Smooth muscle cell (in vitro differentiated cells): ENCODE measurements at regions not wholly inside any gene's neighbourhood (a gene's known extent, or its start where the extent isn't known, plus 50 kb on each side); places are given as distances from the start of the nearest gene placed in this dataset.

Experiments used
- DNase-seq: peaks from one replicate; lab custom pipeline; 2025; ENCODE audit not compliant: unreplicated experiment; lab: John Stamatoyannopoulos, UW
- H2AFZ ChIP-seq: fragments of 200-600 bp; sonication (generic); 2 replicates; pipeline ENCODE4 v1.6.0; 2016; ENCODE audit warnings: antibody characterized with exemption, low read depth, mild to moderate bottlenecking
- H3F3A ChIP-seq: fragments of 200-600 bp; sonication (generic); 2 replicates; pipeline ENCODE4 v1.6.0; 2017; ENCODE audit warnings: antibody characterized with exemption, low read depth
- H3K27ac ChIP-seq: fragments of 200-600 bp; sonication (generic); 2 replicates; pipeline ENCODE4 v1.5.1; 2016; ENCODE audit warnings: low read depth, mild to moderate bottlenecking
- H3K27me3 ChIP-seq: fragments of 200-600 bp; sonication (generic); 2 replicates; pipeline ENCODE4 v1.6.1; 2016; ENCODE audit warnings: low read depth, mild to moderate bottlenecking
- H3K36me3 ChIP-seq: fragments of 200-600 bp; sonication (generic); 2 replicates; pipeline ENCODE4 v1.5.1; 2016; ENCODE audit warnings: low read depth
- H3K4me1 ChIP-seq: fragments of 200-600 bp; sonication (generic); 2 replicates; pipeline ENCODE4 v1.5.1; 2016; ENCODE audit warnings: low read depth
- H3K4me2 ChIP-seq: fragments of 200-600 bp; sonication (generic); 2 replicates; pipeline ENCODE4 v1.6.0; 2016; ENCODE audit warnings: mild to moderate bottlenecking
- H3K4me3 ChIP-seq: fragments of 200-600 bp; sonication (generic); 2 replicates; pipeline ENCODE4 v1.5.1; 2016; ENCODE audit warnings: mild to moderate bottlenecking
- H3K79me2 ChIP-seq: fragments of 200-600 bp; sonication (generic); 2 replicates; pipeline ENCODE4 v1.6.0; 2016; ENCODE audit warnings: low read depth, mild to moderate bottlenecking
- H3K9ac ChIP-seq: fragments of 200-600 bp; sonication (generic); 2 replicates; pipeline ENCODE4 v1.6.0; 2016; ENCODE audit warnings: low read depth
- H3K9me3 ChIP-seq: fragments of 200-600 bp; sonication (generic); replicated peaks from 2 replicates; pipeline ENCODE4 v1.5.1; 2016; ENCODE audit warnings: low read depth
- H4K20me1 ChIP-seq: fragments of 200-600 bp; sonication (generic); 2 replicates; pipeline ENCODE4 v1.6.0; 2016; ENCODE audit warnings: low read depth
- CTCF ChIP-seq: fragments of 200-600 bp; sonication (generic); IDR thresholded peaks from 2 replicates; pipeline ENCODE4 v1.5.1; 2017; ENCODE audit warnings: borderline replicate concordance, mild to moderate bottlenecking, antibody characterized with exemption; ENCODE audit not compliant: insufficient read depth, poor library complexity, severe bottlenecking
- WGBS: methylation state at CpG from one replicate; pipeline ENCODE4 v1.1.7; 2016; ENCODE audit warnings: low lambda C conversion rate; 5-methylcytosine and 5-hydroxymethylcytosine counted together

- Histone ChIP-seq H3K79me2 (no peaks in the 10 kb centered on the region), H4K20me1 (no peaks in the 10 kb centered on the region), H3F3A (peaks cover 5% of the 10 kb centered on the region), H2AFZ (no peak overlapping the region), H3K27me3 (no peaks in the 10 kb centered on the region), H3K27ac (no peak overlapping the region), H3K4me2 (no peak overlapping the region), H3K9me3 (no peaks in the 10 kb centered on the region), H3K4me3 (no peak overlapping the region), H3K4me1 (no peaks in the 10 kb centered on the region), H3K36me3 (no peaks in the 10 kb centered on the region), H3K9ac (no peak overlapping the region)
- DNase-seq, result no peak
- TF ChIP-seq CTCF, result no peak
- 93% methylated on average over 1 of the region's 1 CpG for WGBS
These were observed 466.0 kb downstream of the PLK2 start for GRCh38 chr5:57993866-57994265.

GRCh38 chr5:57989378-57989777, 470.5 kb downstream of the PLK2 start:
- no peak for TF ChIP-seq CTCF
- WGBS, result 26% methylated on average over 3 of the region's 3 CpGs

GRCh38 chr5:57988813-57989212, 471.1 kb downstream of the PLK2 start:
- H4K20me1 ChIP-seq, result no peaks in the 10 kb centered on the region
- H3K4me2 ChIP-seq, result no peak overlapping the region
- H3K4me3 ChIP-seq, result no peak overlapping the region
- H3K9me3 ChIP-seq, result no peaks in the 10 kb centered on the region
- no peak overlapping the region for H3K9ac ChIP-seq
- H3K27me3 ChIP-seq, result no peaks in the 10 kb centered on the region
- peaks cover 5% of the 10 kb centered on the region for H3F3A ChIP-seq
- no peak overlapping the region for H3K27ac ChIP-seq
- DNase-seq, result no peak
- no peaks in the 10 kb centered on the region for H3K36me3 ChIP-seq
- no peaks in the 10 kb centered on the region for H3K79me2 ChIP-seq
- 46% methylated on average over 1 of the region's 1 CpG for WGBS
- no peak for TF ChIP-seq CTCF
- H3K4me1 ChIP-seq, result no peaks in the 10 kb centered on the region
- no peak overlapping the region for H2AFZ ChIP-seq

More at GRCh38 chr5:57989378-57989777, 470.5 kb downstream of the PLK2 start:
- H3K9me3 ChIP-seq, result no peaks in the 10 kb centered on the region
- no peak overlapping the region for H3K27ac ChIP-seq
- H3K4me3 ChIP-seq, result no peak overlapping the region
- H3K36me3 ChIP-seq, result no peaks in the 10 kb centered on the region
- DNase-seq, result no peak
- H4K20me1 ChIP-seq, result no peaks in the 10 kb centered on the region
- H3K4me2 ChIP-seq, result peak overlapping the region; percentile 41
- no peaks in the 10 kb centered on the region for H3K4me1 ChIP-seq
- H3K79me2 ChIP-seq, result no peaks in the 10 kb centered on the region
- H3K9ac ChIP-seq, result no peak overlapping the region
- peaks cover 5% of the 10 kb centered on the region for H3F3A ChIP-seq
- no peaks in the 10 kb centered on the region for H3K27me3 ChIP-seq
- H2AFZ ChIP-seq, result no peak overlapping the region

- no peak for TF ChIP-seq CTCF
- Histone ChIP-seq H3K9ac (no peak overlapping the region), H3K27ac (no peak overlapping the region), H3F3A (peaks cover 5% of the 10 kb centered on the region), H3K27me3 (no peaks in the 10 kb centered on the region), H3K4me3 (no peak overlapping the region), H3K4me1 (no peaks in the 10 kb centered on the region), H4K20me1 (no peaks in the 10 kb centered on the region), H3K4me2 (no peak overlapping the region), H3K79me2 (no peaks in the 10 kb centered on the region), H3K9me3 (no peaks in the 10 kb centered on the region), H2AFZ (no peak overlapping the region), H3K36me3 (no peaks in the 10 kb centered on the region)
- WGBS, result 87% methylated on average over 1 of the region's 1 CpG
- no peak for DNase-seq
These were observed 472.3 kb downstream of the PLK2 start for GRCh38 chr5:57987552-57987951.
